T-helper 2 cell treated with Interferon-gamma antibody and Interleukin-4, amounts not matched to agents 100 ng/mL and 5 ng/mL, for 36 hours (primary cell): ENCODE measurements at regions not wholly inside any gene's neighbourhood (a gene's known extent, or its start where the extent isn't known, plus 50 kb on each side); places are given as distances from the start of the nearest gene placed in this dataset.
"Not testable (repeated sequence)": the region's sequence is repeated elsewhere in the genome, so short reads cannot be mapped to it uniquely, and the experiment has no call there.

Source experiments
- intact Hi-C: fragments of 100-400 bp; cut with micrococcal nuclease; formaldehyde crosslinking; loops from one replicate; pipeline ENCODE4 v1.15.1; 2023

GRCh38 chr3:177800147-177800546, 602.9 kb upstream of the TBL1XR1 start:
- intact Hi-C loops = not testable (repeated sequence)

- intact Hi-C loops = no loop called here
These were observed 603.3 kb upstream of the TBL1XR1 start for GRCh38 chr3:177800561-177800960.

GRCh38 chr3:177802151-177802900, 605.0 kb upstream of the TBL1XR1 start:
- intact Hi-C loops = no loop called here

- intact Hi-C loops = no loop called here
These were observed 606.2 kb upstream of the TBL1XR1 start for GRCh38 chr3:177803500-177803899.

GRCh38 chr3:177804032-177804431, 606.8 kb upstream of the TBL1XR1 start:
- intact Hi-C loops = no loop called here

GRCh38 chr3:177804646-177805045, 607.4 kb upstream of the TBL1XR1 start:
- intact Hi-C loops = no loop called here

- intact Hi-C loops = no loop called here
These were observed 610.0 kb upstream of the TBL1XR1 start for GRCh38 chr3:177807150-177807875.

GRCh38 chr3:177808928-177809478, 611.7 kb upstream of the TBL1XR1 start:
- intact Hi-C loops = not testable (repeated sequence)

GRCh38 chr3:177810162-177810623, 612.9 kb upstream of the TBL1XR1 start:
- intact Hi-C loops = no loop called here

- intact Hi-C loops = no loop called here
These were observed 613.8 kb upstream of the TBL1XR1 start for GRCh38 chr3:177811112-177811511.

- intact Hi-C loops = no loop called here
These were observed 614.6 kb upstream of the TBL1XR1 start for GRCh38 chr3:177811835-177812234.

- intact Hi-C loops = no loop called here
These were observed 615.2 kb upstream of the TBL1XR1 start for GRCh38 chr3:177812492-177812891.

GRCh38 chr3:177813322-177813721, 616.0 kb upstream of the TBL1XR1 start:
- intact Hi-C loops = no loop called here

- intact Hi-C loops = no loop called here
These were observed 619.5 kb upstream of the TBL1XR1 start for GRCh38 chr3:177816667-177817208.

GRCh38 chr3:177817751-177818150, 620.5 kb upstream of the TBL1XR1 start:
- intact Hi-C loops = no loop called here

GRCh38 chr3:177818712-177819240, 621.5 kb upstream of the TBL1XR1 start:
- intact Hi-C loops = no loop called here

GRCh38 chr3:177820683-177821316, 623.5 kb upstream of the TBL1XR1 start:
- intact Hi-C loops = no loop called here

- intact Hi-C loops = no loop called here
These were observed 625.4 kb upstream of the TBL1XR1 start for GRCh38 chr3:177822681-177823096.

- intact Hi-C loops = no loop called here
These were observed 626.5 kb upstream of the TBL1XR1 start for GRCh38 chr3:177823701-177824189.

- intact Hi-C loops = no loop called here
These were observed 627.0 kb upstream of the TBL1XR1 start for GRCh38 chr3:177824190-177824786.

- intact Hi-C loops = no loop called here
These were observed 627.6 kb upstream of the TBL1XR1 start for GRCh38 chr3:177824841-177825240.
